D341Med (cell line): ENCODE measurements at regions not wholly inside any gene's neighbourhood (a gene's known extent, or its start where the extent isn't known, plus 50 kb on each side); places are given as distances from the start of the nearest gene placed in this dataset.

Experiments used
- DNase-seq: peaks from one replicate; pipeline ENCODE4 v3.0.0; 2012; ENCODE audit warnings: low spot score

DNA sequence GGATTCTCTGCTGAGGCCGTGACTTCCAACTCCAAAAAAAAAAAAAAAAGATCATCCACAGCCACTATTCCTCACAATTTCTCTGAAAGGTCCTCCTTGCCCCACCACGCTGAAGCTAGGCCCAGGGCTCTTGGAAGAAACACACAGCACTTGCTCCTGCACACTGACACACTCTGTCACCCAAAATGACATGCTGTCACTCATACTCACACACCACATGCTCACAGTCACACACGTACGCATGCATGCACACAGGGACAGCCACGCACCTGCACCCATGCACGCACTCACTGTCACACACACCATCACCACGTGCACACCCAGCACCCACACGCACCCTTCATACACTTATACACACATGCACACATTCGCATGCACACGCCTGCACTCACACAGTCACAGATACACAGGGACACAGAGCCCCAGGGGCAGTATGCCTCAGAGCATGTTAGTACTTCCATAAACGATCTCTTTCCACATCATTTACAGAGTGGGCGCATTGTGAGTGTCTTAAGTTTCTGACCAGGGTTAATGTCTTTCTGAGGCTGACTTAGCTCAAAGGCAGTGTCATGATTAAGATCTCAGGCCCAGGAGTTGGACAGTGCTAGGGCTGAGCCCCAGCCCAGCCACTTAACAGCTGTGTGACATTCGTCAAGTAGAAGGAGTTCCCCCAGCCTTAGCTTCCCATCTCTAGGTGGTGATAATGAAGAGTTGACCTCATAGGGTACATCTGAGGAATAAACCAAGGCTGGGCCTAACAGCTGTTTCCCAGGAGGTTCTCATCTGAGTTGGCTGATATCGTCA, 93.4 kb downstream of the GLI2 start:
- no peak for DNase-seq

- no peak for DNase-seq
These were observed 94.0 kb downstream of the GLI2 start for GRCh38 chr2:120829633-120830025.

DNA sequence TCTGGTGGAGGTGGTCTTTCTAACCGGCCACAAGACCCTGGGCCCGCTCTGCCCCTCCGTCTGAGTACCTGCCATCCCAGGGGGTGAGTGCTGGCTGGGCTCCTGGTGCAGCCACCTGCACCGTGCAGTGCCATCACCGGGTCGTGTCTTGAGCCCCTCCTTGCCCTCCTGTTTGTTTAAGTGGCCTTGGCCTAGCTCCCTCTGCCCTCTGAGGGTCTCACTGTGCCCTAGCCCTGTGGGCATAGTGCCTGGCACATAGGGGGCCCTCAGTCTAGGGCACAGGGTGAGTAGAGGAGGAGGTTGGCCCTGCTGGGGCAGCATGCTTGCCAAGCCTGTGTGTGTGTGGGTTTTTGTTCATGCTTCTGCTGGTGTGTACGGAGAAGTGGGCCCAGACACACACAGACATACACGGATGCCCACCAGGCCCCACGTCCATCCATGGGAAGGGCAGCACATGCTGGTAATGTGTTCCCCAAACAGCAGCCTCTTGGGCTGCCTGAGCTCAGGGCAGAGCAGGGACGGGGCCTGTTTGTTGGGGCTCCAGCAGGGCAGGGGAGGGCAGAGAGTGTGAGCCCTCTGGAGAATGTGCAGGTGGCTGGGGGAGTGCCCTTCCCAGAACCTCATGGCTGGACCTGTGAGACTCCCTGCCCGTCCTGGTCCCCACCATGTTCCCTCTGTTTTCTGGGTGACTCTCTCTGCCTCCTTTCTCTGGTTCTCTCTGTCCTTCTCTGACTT, 94.6 kb downstream of the GLI2 start:
- DNase-seq, result no peak

DNA sequence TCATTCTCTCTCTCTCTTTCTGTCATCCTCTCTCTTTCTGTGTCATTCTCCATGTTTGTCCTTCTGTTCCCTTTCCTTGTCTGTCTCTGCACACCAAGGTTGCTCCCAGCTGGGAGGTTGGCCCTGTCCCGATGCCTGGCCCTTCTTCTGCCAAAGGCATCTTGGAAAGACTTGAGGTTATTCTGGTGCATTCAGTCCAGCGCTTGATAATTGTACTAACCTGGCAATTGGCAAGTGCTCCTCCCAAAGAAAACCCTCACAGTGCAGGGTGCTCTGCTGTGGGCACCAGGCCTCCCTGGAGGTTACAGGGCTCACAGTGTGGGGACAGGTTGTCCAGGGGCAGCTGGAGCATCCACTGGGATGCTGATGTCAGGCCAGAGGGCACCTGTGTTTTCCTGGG, 95.4 kb downstream of the GLI2 start:
- no peak for DNase-seq

DNA sequence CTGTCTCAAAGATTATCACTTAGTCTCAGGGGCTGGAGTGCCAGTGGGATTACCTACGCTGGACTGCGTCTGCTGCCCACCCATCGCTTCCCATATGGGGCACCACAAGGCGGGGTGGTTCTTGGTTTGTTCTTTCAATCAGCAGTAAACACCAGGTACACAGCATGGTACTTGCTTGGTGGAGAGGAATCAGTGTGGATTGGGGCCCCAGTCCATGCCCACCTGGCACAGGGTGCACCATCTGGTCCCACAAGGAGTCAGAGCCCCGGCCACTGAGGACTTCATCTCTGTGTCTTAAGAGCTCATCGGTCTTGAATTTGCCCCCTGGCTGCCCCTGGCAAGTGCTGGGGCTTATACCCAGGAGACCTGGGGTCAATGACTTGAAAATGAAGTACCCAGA, 96.2 kb downstream of the GLI2 start:
- no peak for DNase-seq

DNA sequence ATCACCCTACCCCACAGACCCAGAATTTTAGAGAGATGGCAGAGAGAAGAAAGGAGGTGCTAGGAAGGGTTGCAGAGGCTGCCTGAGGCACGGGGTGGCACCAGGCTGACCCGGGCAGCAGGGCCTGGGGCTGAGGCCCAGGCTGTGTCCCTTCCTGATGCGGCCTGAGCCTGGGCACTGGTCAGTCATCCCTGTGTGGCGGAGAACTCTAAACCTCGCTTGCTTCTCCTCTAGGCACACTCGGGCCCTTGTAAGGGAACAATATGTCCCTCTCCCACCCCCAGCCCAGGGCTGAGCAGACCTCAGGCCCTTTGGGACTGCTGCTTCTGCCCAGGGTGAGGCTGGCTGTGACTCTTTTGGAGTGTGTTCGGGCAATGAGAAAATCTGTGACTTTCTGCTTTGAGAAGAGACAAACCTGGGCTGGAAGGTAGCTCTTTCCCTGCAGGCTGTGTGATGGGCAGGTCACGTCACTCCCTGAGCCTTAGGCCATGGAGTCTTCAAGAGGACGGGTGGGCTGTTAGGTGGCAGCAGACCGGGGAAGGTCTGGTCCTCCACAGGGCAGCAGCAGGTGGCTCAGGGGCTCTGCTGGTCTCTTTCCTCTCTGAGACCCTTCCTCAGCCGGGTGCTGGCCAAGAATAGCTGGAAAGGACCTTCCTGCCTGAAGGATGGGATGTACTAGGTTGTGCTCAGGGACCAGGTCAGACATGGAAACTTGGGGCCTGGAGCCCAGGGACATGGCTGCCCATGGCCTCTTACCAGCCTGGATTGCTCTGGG, 96.8 kb downstream of the GLI2 start:
- DNase-seq, result no peak

DNA sequence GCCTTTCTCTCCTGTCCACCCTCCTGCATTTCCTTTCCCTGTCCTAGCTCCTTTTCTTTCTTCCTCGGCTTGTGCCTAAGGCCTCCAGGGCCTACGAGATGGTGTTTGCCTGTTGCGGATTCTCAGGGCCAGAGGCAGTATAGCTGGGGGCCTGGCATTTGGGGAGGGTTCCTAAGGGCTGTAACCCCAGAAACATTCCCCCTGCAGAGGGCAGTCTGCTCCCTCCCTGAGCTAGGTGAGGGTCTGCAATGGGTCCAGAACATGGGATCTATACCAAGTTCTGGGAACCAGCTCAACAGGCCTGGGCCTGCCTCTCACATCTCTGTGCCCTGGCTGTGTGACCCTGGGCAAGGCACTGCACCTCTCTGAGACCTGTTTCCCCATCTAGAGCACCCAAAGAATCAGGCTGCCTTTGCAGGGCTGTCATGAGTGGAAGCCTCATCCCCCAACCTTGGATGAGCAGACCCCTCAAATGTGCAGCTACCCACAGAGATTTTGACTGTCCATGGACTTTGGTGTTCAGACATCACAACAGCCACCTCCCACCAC, 97.5 kb downstream of the GLI2 start:
- DNase-seq, result no peak

DNA sequence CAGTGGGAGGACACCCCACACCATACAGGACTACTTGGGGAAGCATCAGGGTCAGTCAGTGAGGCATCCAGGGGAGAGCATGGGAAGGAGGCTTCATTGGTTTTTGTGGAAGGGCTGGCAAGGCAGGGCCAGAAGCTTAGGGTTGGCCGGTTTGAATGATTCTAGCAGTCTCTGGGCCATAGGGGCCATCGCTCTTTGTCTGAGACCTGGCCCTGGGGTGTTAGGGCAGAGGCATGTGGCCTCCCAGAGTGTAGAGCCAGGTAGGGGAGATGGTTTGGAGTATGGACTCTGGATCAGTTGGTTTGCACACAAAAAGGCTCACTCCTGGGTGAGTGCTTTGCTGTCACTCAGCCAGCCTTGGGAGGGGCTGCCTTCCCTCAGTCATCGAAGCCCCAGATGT, 98.5 kb downstream of the GLI2 start:
- no peak for DNase-seq

DNA sequence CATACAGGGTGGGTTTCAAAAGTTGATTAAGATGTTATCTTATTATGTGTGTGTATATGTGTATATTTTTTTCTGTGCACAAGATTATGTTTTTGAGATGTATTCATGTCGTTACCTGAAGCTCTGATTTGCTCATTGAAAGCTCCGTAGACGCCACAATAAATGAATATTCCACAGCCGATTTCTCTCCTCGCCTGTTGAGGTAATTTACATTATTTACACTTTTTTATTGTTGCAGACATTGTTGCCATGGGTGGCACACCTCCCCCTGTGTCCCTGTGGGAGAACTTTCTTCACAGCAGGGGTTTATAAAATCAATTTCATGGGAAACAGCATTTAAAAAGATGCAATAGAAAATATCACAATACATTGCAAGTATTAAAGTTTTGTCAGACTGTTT, 100.6 kb downstream of the GLI2 start:
- DNase-seq, result no peak

DNA sequence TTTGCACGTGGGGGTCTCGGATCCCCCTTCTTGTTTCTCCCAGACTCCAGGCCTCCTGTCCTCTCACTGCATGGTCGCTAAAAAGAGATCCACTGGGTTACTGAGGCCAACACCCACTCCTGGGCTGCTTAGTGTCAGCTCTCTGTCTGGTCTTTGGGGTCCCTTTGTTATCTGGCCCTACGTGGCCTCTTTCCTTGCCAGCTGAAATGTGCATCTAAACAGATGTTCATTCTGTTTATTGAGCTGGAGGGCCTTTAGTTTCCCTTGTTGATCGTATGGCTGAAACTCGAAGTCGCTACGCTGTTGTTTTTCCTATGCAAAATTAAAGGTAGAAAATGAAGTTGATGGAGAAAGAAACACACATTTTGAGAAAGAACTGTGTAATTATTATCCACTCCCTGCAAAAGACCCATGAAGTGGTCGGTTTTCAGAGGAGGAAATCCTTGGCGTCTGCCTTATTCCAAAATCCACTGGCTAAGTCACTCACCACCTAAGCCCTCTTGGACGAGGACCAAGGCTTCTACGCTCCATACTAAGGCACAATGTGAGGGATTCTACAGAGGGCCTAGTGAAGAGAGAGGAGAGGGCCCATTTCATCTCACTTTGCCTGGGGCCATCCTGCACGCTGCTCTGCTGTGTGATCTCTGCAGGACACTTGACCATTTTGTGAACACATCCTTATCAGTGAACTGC, 105.3 kb downstream of the GLI2 start:
- no peak for DNase-seq

GRCh38 chr2:120842456-120843439, 107.1 kb downstream of the GLI2 start:
- DNase-seq, result no peak

- no peak for DNase-seq
These were observed 108.5 kb downstream of the GLI2 start for GRCh38 chr2:120844070-120844738.

GRCh38 chr2:120845277-120845676, 109.6 kb downstream of the GLI2 start:
- DNase-seq, result no peak

DNA sequence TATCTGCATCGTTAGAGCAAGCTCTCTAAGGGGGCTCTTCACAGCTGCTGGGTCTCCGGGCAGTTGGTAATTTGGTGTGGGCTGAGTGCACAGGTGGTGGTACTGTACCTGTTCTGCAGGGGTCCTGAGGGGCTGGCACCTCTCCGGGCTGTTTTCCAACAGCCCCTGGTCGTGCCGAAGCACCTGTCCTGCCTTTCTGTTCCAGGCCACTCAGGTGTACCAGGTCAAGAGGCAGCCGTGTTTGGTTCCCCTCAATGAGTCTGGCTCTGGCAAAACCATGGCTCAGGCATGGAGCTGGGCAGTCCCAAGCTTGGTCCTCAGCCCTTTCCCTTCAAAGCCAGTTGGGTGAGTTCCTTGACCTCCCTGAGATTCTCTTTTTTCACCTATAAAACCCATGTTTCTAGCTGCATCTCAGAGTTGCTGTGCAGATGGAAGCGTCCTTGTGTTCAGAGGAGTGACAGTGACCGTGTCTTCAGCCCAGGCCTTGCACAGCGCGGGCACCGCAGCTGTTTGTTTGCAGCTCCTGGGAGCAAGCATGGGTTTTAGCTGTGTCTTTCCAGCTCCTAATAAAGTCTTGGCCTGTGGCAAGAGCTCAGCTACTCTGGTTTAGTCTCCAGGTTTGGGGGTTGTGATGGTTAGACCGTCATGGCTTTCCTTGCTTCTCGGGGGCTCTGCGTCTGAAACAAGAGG, 110.9 kb downstream of the GLI2 start:
- DNase-seq, result no peak

- DNase-seq, result no peak
These were observed 112.1 kb downstream of the GLI2 start for GRCh38 chr2:120847700-120848321.

DNA sequence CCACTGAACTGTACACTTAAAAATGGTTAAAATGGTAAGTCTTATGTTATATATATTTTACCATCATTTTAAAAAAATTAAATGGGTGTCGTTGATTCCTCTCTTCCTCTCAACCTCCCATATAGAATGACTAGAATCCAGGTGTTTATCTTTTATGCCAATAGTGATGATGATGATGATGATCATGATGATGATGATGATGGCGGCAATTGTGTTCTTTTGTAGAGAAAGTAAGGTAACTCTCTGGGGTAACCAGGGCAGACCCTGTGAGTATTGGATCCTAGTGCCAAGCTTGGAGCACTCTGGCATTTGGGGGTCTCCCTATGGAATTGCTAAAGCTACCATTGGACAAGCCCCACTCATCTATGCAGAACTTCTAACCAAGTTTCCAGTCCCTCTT, 113.6 kb downstream of the GLI2 start:
- no peak for DNase-seq

DNA sequence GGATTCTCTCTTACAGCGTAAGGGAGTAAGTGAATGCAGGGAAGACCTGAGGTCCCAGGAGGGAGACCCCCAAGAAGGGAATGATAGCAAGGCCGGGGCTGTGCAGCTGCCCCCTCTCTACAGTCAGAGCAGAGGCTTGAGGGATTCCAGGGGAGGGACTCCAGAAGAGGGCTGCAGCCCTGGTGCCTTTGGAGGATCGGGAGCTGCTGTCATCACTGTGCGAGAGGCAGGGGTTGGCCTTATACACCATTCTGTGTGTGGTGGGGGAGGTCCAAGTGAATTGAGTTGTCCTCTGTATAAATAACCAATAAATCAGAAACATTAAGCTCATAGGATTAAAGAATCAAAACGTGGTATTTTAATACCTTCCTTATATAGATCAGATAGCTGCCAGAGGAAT, 114.9 kb downstream of the GLI2 start:
- DNase-seq, result no peak

DNA sequence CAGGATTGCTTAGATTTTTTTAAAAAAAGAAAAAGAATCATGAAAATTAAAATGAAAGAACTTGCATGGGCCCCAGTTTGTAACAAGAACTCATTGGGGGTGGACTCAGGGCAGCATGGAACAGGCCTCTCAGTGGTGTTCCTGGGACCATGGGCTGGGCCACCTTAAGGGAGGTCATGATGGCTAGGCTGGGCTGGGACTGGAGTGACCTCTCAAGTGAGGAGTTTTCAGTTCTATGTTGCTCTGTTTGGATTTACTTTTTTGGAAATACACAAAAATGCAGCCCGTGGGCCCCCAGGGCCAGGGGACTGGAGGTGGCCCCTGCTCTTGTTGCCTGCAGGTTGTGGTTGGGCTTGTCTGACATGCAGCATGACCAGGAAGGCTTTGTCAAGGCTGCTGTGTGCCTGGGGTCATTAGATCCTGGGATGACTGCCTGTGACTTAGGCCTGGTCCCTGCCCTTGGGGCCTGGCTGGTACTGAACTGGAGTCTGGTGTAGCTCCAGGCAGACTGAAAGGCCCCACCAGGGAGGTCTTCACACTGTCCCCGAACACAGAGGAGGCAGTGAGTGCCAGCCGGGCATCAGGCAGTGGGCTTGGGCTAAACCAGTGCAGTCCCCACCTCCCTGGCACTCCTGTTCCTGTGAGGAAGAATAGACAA, 115.6 kb downstream of the GLI2 start:
- DNase-seq, result no peak
